HG02884 (cell line): ENCODE measurements at regions not wholly inside any gene's neighbourhood (a gene's known extent, or its start where the extent isn't known, plus 50 kb on each side); places are given as distances from the start of the nearest gene placed in this dataset.
"Not testable (repeated sequence)": the region's sequence is repeated elsewhere in the genome, so short reads cannot be mapped to it uniquely, and the experiment has no call there.

Source experiments
- ATAC-seq: cut with Tn5 transposase; IDR thresholded peaks from one replicate; pipeline ENCODE4 v1.9.1; 2021; ENCODE audit warnings: mild to moderate bottlenecking, moderate library complexity; ENCODE audit not compliant: unreplicated experiment

DNA sequence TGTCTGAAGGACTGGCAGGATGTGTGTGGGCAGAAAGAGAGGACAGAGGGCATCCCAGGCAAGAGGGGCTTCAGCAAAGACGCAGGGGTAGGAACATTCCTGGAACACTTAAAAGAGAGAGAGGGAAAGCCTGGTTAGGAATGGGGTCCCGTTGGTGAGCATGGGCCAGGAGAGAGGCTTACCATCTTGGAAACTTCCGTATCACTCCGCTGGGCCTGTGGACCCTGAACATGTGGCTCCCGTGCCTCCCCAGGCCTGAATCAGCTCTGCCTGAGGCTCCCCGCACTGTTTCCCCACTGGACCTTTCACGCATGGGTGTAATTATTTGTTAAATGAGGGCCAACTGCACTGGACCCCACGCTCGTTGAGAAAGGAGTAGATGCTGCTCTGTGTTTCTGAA lies 191.1 kb upstream of the GLI2 start:
- ATAC-seq, result no peak

DNA sequence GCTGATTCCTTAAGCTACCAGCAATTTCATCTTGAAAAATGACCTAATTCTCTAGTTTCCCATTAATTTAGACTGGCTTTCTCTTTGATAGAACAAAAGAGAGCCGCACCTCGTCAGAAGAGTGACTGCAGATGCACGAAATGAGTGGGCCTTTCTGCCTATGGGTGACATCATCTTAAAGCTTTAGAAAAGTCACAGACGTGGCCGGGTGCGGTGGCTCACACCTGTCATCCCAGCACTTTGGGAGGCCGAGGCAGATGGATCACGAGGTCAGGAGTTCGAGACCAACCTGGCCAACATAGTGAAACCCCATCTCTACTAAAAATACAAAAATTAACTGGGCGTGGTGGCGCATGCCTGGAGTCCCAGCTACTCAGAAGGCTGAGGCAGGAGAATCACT lies 190.7 kb upstream of the GLI2 start:
- ATAC-seq, result not testable (repeated sequence)

DNA sequence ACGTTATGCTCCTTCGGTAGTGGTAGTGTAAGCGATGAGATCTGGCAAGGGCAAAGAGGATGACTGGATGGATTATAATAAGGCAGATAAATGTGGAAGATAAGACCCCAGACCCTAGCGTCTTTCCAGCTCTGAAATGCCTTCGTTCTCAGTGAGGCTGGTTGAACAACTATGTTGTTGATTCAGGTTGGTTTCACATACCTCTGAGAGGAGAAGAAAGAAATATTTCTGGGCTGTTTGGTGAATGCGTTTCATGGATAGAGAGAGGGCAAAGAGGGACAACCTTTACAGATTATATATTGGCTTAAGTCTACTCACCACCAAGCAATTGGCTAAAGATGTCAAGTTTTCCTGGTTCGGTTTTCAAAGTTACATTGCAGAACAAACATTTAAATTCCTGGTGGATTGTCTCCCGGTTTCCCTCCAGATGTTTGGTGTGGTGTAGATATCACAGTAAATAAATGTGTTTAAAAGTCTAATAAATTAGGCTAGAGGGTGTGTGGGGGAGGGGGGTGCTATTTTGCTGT lies 190.1 kb upstream of the GLI2 start:
- no peak for ATAC-seq

DNA sequence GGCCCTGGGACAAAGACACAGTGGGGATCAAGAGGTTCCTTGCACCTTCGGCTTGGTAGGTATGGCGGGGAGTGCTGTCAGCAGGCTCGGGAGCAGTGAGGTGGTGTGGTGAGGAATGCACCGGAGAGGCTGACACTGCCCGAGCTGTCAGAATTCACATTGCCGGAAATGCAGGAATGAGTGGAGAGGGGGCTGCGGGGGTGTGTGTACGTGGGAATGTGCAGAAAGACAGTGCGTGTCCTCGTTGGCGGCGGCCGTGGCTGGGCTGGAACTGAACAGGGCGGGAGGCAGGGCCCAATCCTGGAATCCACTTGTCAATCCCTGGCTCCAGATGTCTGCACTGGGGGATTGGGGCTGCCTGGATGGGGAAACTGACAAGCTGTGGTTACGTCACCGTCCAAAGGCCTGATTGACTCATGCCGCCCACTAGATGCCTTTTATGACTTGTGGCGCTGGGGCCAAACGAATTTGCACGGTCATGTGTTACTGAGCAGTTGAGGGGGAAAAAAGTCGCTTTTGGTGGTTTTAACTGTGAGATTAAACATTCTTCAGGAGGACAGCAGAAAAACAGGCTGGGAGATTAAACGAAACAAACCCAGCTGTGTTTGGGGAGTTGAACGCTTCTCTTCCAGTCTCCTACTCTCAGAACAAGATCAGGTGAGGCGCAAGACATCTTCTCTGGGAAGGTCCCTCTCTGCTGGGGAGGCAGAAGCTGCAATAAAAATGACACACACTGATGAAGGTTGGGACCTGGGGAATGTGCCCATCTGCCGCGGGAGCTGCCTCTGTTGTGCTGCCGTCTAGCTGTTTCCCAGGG lies 189.4 kb upstream of the GLI2 start:
- no peak for ATAC-seq

DNA sequence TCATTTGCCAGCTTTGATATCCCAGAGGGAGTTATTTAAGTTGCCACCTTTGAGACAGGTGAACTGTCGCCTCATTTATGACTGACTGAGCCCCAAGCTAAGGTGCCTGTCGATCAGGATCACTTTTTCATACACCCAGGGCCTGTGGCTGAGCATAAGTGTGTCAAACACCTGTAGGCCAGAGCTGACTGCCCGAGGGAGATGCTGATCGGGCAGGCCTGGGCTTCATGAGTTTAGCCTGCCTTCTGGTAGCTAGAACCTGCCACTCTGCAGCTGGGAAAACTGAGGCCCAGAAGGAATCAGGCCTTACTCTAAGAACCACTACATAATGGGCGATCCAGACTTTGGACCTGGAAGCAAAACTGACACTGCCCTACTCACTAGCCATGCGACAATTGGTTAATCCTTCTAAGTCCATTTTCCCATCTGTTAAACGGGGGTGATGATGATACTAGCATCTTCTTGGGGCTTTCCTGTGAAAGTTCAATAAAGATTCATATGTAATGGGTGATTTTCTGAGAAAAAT lies 188.7 kb upstream of the GLI2 start:
- ATAC-seq, result no peak

DNA sequence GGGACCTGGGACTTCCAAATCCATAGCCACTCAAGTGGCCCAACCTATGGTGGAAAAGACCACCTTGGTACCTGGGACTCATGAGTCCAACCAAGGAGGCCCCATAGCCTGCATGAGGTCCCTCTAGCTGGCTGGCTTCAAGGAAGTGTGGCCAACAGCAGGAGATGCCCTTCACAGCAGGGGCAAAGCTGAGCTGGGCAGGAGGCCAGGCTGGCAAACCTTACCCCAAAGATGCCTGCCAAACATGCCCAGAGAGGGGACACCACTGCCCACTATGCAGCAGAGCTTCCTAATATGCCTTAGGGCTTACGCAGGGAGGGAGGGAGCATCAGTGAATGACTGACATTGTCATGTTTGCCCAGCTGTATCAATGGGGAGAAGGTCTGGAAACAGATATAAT lies 188.0 kb upstream of the GLI2 start:
- no peak for ATAC-seq

DNA sequence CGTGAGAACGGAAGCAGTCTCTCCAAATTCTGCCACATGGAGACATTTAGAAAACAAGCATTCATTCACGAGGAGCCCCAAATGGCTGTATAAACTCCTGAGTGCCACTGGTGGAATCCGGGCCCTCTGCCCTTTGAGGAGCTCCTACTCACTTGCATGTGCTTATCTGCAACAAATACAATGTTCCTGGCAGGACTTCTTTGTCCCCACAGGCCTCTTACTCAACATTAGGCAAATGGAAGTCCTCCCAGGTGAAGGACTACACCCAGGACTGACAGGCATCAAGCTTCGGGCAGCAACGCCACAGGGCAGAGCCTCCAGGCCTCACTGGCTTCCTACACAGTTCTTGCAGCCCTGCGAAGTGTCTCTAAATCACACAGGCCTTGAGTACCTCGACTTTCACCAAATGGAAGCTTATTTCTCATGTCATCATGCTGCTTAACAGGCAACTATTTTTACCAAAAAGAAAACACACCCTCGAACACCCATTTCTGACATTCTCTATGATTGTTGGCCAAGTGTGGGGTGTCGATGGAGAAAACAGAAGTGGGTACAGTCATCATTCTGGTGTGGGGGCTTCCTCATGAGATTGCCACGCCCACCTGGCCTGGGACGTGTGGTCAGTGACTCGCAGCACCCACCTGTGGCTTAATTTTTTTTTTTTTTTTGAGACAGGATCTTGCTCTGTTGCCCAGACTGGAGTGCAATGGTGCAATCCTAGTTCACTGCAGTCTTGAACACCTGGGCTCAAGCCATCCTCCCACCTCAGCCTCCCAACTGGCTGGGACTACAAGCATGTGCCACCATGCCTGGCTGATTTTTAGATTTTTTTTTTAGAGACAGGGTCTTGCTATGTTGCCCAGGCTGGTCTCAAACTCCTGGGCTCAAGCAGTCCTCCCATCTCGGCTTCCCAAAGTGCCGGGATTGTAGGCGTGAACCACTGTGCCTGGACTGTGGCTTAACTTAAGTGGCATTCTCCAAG lies 186.8 kb upstream of the GLI2 start:
- no peak for ATAC-seq

DNA sequence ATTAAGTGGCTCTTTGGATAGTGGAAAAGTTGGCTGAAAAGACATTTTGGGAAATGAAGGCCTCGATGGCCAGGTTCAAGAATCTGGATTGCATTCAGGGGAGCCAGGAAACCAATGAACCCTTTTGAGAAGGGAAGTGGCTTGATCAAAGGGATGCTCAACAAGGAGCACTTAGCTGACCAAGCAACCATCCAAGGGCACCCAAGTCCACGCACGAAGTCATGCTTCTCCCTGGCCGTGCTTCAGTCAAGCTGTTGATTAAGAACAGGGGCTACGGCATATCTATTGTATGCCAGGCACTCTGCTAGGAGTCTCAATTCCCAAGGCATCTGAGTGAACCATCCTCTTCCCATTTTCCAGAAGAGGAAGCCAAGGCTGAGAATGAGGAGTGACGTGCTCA lies 185.8 kb upstream of the GLI2 start:
- no peak for ATAC-seq

DNA sequence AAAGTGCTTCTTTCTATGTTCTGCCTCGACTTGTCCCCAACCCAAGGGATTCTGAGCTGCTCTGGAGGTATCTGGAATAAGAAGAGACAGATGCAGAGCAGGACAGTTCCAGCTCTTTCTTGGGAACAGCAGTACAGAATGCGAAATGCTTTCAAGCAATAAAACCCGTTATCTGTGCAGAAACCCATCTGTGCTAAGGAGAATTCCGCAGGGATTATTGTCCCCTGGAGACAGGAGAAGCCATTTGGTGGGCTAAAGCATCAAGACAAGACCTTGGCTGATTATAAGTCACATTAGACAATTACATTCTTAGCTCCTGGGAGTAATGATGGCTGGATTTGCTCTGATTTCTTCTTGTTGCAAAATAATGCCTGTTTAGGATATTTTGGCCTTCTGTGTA lies 185.4 kb upstream of the GLI2 start:
- ATAC-seq, result no peak

DNA sequence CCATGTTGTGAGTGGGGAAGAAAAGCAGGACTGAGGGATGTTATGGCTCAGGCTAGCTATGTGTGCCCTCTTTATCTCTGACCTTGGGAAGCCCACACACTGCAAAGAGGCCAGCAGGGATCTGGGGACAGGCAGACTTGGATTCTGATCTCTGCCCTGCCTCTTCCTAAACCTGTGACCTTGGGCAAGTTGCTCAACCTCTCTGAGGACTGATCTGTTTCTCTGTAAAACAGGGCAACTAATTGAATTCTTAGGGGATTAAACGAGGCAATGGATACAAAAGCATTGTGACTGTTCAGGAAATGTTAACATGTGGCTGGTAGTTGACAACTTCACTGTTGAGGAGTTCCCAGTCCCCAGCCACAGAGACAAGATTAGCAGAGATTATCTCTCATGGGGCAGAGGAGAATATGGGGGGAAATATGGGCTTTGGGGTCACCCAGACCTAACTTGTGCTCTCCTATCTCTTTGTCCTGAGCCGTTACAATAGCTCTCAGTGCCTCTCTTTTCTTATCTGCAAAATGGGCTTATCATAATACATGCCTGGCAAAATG lies 184.7 kb upstream of the GLI2 start:
- no peak for ATAC-seq

DNA sequence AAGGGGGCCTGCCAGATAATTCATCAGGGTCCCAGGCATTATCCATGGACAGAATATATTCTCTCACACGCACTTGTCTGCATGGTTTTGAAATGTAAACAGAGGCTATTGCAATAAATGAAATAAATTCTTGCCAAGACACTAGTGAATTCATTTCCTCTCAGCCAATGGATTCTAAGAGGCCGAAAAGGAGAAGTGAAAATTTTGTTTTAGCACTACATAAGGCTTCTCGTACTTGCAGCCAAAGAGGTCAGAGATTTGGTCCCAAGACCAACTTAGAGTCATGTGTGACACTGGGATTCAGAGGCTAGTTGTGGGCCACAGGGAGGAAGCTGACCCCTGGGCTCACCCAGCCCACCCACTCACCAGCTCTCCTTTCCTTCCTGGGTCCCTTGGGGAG lies 184.1 kb upstream of the GLI2 start:
- no peak for ATAC-seq

DNA sequence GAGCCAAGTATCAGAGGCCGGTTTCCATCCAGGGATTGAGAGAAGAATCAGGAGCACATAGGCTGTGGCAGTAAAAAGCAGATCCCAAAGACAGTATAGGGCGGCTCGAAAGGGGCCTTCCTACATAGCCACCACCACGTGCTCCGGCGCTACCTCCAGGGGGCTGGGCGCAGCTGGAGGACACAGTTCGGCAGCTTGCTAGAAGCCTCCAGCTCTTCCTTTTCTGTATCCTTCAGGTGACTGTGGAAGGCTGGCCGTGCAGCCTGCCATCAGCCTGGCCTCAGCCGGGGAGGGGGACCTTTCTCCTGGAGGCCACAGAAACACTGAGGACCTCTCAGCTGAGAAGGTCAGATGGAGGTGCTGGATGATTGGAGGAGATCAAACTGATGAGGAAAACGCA lies 183.6 kb upstream of the GLI2 start:
- no peak for ATAC-seq

DNA sequence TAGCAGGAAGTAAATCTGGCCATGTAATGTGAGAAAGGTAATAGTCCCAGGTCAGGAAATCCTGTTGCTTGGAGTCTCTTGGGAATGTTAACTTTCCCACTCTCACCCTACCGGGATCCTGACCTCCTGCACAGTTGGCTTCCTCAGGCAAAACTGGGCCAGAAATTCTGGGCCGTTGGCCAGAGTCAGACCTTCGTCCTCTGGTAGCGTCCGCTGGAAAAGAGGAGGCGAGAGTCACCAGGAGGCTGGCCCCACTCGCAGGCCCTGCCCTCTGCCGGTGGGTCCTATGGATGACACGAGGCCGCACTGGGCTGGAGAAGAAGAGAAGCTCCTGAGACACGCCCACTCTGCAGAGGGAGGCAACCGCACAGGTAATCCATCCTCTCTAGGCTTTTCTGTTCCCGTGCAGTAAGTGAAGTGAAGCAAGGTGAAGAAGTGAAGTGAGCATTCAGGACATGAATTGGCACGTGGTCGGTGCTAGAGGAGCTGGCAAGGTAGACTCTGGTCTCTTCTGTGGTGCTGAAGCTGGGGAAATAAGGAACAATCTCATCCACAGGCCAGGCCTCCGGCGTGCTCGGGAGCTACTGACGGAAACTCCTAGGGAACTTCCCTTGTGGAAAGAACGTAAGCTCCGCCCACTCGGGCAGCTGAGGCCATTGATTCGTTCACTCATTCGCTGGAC lies 182.7 kb upstream of the GLI2 start:
- ATAC-seq, result no peak

DNA sequence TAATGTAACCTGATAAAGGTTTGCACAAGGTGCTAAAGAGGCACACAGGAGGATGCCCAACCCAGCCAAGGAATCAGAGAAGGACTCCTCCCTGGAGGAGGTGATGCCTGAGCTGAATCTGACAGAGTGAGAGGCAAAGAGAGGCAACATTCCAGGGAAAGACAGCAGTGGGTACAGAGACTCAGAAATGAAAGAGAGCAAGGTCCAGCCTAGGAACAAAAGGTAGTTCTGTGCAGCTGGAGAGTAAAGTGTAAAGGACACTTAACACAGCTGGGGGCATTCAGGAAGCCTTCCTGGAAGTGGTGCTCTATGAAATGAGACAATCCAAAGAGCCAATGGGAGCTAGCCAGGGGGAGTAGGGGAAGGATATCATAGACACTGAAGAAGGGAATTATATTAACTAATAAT lies 181.0 kb upstream of the GLI2 start:
- ATAC-seq, result no peak

DNA sequence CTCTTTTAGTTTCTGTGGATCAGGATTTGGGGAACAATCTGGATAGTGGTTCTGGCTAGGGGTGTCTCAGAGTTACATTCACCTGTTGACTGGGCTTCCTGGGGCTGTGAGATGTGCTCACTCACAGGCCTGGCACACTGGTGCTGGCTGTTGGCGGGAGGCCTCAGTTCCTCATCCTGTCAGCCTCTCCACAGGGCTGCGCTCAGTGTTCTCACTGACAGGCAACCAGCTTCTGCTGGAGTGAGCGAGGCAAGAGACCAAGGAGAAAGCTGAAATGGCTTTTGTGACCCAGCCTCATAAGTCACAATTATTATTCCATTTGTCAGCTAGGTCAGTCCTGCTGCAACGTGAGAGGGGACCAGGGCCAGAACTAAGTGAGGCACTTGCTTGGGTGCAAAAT lies 180.6 kb upstream of the GLI2 start:
- ATAC-seq, result no peak

DNA sequence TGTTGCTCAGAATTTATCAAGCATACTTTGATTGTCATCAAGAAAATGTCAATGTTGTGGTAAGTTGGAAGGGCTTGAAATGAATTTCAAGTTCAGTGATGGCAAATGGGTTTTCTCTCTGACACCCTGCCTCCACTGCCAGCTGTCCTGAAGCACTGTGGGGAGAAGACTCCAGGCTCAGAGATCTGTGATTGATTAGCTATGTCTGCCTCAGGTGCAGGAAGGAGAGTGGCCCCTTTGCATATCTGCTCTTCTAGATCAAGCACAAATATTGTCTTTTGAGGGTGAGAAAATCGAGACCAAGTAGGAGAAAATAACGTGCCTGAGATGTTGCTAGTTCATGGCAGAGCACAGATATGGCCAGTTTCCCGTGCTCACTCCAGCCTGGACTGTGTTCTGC lies 178.8 kb upstream of the GLI2 start:
- ATAC-seq, result no peak

DNA sequence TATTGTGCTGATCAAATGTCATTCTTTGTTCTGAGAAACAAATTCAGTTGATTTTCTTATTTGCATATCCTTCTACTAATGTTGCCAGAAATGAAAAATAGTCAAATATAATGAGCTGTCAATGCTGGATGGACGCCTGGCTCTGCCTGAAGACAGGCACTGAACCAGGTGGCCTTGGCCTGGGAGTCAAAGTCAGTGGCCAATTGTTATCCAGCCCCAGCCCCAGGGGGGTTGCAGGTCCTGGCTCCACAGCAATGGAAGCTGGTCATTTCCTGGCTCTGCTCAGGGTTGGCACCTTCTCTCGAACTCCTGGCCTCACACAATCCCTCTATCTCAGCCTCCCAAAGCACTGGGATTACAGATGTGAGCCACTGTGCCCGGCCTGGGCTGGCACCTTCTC lies 176.8 kb upstream of the GLI2 start:
- ATAC-seq, result no peak

DNA sequence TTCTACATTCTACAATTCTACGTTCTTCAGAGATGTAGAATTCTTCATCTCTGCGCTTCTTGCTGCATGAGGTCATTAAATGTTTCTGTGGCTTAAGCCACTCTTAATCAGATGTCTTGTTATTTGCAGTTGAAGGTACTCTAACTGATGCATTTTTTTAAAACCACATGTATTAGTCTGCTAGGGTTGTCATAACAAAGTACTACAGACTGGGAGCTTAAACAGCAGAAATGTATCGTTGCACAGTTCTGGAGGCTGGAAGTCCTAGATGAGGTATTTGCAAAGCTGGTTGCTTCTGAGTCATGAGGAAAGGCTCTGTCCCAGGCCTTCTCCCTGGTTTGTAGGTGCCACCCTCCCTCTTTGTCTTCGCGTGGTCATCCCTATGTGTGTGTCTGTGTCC lies 176.3 kb upstream of the GLI2 start:
- ATAC-seq, result no peak

DNA sequence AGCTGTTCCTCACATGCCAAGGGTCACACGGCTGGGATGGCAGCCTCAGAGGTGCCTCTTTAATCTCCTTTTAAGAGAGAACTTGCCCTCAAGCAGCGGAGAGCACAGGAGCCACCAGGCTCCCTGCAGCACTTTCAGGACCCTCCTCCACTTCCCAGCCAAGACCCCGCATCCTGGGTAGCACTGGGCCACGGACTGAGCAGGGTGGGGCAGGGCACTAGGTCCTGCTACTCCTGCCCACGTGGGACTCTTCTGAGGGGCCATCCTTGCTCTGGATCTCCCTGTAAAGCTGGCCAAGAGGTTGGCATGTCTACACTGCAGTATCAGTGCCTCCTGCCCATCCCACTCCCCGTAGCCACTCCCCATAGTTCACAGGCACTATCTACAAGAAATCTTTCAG lies 175.3 kb upstream of the GLI2 start:
- no peak for ATAC-seq

DNA sequence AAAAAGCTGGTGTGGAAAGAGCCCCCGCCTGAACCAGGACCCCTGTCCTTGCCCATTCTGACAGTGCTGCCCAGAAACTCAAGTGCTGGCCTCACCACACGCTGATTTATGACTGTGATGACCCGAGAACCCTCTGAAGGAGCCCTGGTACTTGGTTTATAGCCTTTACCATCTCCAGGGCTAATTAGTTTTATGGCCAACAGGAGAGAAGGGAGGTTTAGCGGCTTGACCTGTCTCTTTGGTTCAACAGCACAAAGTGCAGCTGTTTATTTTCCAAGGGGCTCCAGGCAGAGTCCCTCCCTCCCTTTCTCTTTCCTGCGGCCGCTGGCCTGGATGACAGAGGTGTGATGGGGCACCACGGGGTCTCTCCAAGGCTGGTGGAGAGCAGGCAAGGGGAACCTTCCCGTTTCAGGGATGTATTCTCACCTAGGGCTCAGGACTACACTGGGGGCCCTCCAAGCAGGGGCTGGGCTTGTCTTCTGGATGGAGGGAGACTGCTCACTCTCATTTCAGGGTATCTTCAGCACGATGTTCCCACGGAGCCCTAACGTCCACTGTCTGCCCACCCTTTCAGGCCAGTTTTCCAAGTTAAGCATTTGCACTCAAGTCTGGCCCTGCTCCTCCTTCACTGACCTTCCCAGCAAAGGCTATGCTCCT lies 174.2 kb upstream of the GLI2 start:
- ATAC-seq, result no peak
